Fibroblast of lung (primary cell): ENCODE measurements at regions not wholly inside any gene's neighbourhood (a gene's known extent, or its start where the extent isn't known, plus 50 kb on each side); places are given as distances from the start of the nearest gene placed in this dataset.

Experiments
- DNase-seq, 2 donors: peaks; one replicate each; pipeline versions ENCODE4 v3.0.0 to v3.0.0-alpha.2; 2010; ENCODE audit warnings: low read depth in 2 of 2
- H2AFZ ChIP-seq: 2 replicates; pipeline ENCODE4 v1.5.1; 2012; ENCODE audit warnings: low read length, control low read depth, inconsistent platforms
- H3K27ac ChIP-seq: 2 replicates; pipeline ENCODE4 v1.5.1; 2011; ENCODE audit warnings: low read length, control low read depth; ENCODE audit not compliant: insufficient read depth
- H3K27me3 ChIP-seq: 2 replicates; pipeline ENCODE4 v1.5.1; 2011; ENCODE audit warnings: mild to moderate bottlenecking, low read length; ENCODE audit not compliant: control insufficient read depth, insufficient read depth
- H3K36me3 ChIP-seq: 2 replicates; pipeline ENCODE4 v1.5.1; 2011; ENCODE audit warnings: low read length; ENCODE audit not compliant: control insufficient read depth, insufficient read depth
- H3K4me1 ChIP-seq: 2 replicates; pipeline ENCODE4 v1.5.1; 2011; ENCODE audit warnings: low read length; ENCODE audit not compliant: control insufficient read depth, insufficient read depth; ENCODE audit errors: extremely low read depth
- H3K4me2 ChIP-seq: 2 replicates; pipeline ENCODE4 v1.5.1; 2011; ENCODE audit warnings: low read length, control low read depth; ENCODE audit not compliant: insufficient read depth; ENCODE audit errors: extremely low read depth
- H3K4me3 ChIP-seq, 4 experiments: fragments of 200-600 bp in 1 of 4; sonication (generic) in 1 of 4; replicated peaks in 1 of 4; 2 replicates each; pipeline ENCODE4 v1.5.1; 2011 to 2016; ENCODE audit warnings: low read length in 4 of 4, low read depth in 3 of 4, mild to moderate bottlenecking in 3 of 4, control low read depth in 2 of 4, inconsistent platforms in 1 of 4, mixed read lengths in 1 of 4; ENCODE audit not compliant: insufficient read depth in 1 of 4; ENCODE audit errors: control extremely low read depth in 1 of 4
- H3K79me2 ChIP-seq: 2 replicates; pipeline ENCODE4 v1.5.1; 2012; ENCODE audit warnings: mild to moderate bottlenecking, low read length, inconsistent platforms; ENCODE audit not compliant: control insufficient read depth, insufficient read depth
- H3K9ac ChIP-seq: 2 replicates; pipeline ENCODE4 v1.5.1; 2011; ENCODE audit warnings: mild to moderate bottlenecking, low read length, control low read depth; ENCODE audit not compliant: insufficient read depth
- H3K9me3 ChIP-seq: 2 replicates; pipeline ENCODE4 v1.5.1; 2012; ENCODE audit warnings: low read depth, low read length; ENCODE audit not compliant: control insufficient read depth, insufficient read depth
- H4K20me1 ChIP-seq: 2 replicates; pipeline ENCODE4 v1.5.1; 2011; ENCODE audit warnings: low read length; ENCODE audit not compliant: control insufficient read depth, insufficient read depth; ENCODE audit errors: extremely low read depth
- EZH2 ChIP-seq: IDR thresholded peaks from 2 replicates; pipeline ENCODE4 v1.5.1; 2012; ENCODE audit warnings: low read length, control low read depth, mild to moderate bottlenecking; ENCODE audit errors: missing control alignments
- TF ChIP-seq, protein P1 (sequence below), 2 donors: IDR thresholded peaks in 1 of 2; conservative IDR thresholded peaks in 1 of 2; 1 replicate in 1 of 2; 2 replicates in 1 of 2; pipeline ENCODE4 v1.5.1; 2011 to 2012; ENCODE audit warnings: low read length in 2 of 2, control low read depth in 1 of 2, inconsistent platforms in 1 of 2, low read depth in 1 of 2, mild to moderate bottlenecking in 1 of 2

DNA sequence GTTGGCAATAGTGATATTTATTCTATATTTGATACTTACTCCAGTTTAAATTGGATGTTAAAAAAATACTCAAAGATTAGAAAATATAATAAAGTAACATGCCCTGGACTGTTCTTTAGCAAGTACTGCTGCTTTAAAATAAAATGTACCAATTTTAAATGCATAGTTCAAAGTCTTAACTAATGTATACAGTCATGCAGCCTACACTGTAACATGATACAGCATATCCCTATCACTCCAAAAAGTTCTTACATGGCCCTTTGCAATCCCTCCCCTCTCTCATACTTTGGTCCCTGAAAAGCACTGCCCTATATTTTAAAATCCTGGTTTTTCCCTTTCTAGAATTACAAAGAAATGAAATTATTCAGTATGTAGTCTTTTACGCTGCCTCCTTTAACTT lies 726.6 kb downstream of the LTN1 start:
- no peaks in the 10 kb centered on the region for H4K20me1 ChIP-seq
- H3K36me3 ChIP-seq = no peaks in the 10 kb centered on the region
- no peaks in the 10 kb centered on the region for H3K4me1 ChIP-seq
- TF ChIP-seq, protein P1, sequence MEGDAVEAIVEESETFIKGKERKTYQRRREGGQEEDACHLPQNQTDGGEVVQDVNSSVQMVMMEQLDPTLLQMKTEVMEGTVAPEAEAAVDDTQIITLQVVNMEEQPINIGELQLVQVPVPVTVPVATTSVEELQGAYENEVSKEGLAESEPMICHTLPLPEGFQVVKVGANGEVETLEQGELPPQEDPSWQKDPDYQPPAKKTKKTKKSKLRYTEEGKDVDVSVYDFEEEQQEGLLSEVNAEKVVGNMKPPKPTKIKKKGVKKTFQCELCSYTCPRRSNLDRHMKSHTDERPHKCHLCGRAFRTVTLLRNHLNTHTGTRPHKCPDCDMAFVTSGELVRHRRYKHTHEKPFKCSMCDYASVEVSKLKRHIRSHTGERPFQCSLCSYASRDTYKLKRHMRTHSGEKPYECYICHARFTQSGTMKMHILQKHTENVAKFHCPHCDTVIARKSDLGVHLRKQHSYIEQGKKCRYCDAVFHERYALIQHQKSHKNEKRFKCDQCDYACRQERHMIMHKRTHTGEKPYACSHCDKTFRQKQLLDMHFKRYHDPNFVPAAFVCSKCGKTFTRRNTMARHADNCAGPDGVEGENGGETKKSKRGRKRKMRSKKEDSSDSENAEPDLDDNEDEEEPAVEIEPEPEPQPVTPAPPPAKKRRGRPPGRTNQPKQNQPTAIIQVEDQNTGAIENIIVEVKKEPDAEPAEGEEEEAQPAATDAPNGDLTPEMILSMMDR (conservative IDR thresholded peaks at IDR 0.05 in 1 of 2, IDR thresholded peaks at IDR 0.05 in 1 of 2; ENCODE audit: low read depth in 1 of 2, low read length in 2 of 2) = no peak
- TF ChIP-seq EZH2 = no peak
- no peak overlapping the region for H3K9ac ChIP-seq
- no peak overlapping the region for H3K4me2 ChIP-seq
- H3K9me3 ChIP-seq = no peaks in the 10 kb centered on the region
- no peaks in the 10 kb centered on the region for H3K27me3 ChIP-seq
- H3K4me3 ChIP-seq = no peak overlapping the region
- no peak overlapping the region for H3K27ac ChIP-seq
- peak in 1 of 2 donors; percentile 42 for DNase-seq
- H2AFZ ChIP-seq = no peak overlapping the region
- H3K79me2 ChIP-seq = no peaks in the 10 kb centered on the region

DNA sequence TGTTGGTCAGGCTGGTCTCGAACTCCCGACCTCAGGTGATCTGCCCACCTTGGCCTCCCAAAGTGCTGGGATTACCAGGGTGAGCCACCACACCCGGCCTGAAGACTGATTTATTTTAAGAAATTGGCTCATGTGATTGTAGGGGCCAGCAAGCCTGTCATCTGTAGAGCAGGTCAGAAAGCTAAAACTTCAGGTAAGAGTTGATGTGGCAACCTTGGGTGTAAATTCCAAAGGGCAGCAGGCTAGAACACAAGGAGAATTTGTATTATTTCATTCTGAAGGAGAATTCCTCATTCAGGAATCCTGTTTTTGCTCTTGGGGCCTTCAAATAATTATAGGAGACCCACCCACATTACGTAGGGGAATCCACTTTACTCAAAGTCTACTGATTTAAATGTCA lies 728.7 kb downstream of the LTN1 start:
- TF ChIP-seq EZH2 = no peak
- TF ChIP-seq, protein P1 (conservative IDR thresholded peaks at IDR 0.05 in 1 of 2, IDR thresholded peaks at IDR 0.05 in 1 of 2; ENCODE audit: low read depth in 1 of 2, low read length in 2 of 2) = no peak
- no peaks in the 10 kb centered on the region for H3K36me3 ChIP-seq
- no peaks in the 10 kb centered on the region for H3K9me3 ChIP-seq

DNA sequence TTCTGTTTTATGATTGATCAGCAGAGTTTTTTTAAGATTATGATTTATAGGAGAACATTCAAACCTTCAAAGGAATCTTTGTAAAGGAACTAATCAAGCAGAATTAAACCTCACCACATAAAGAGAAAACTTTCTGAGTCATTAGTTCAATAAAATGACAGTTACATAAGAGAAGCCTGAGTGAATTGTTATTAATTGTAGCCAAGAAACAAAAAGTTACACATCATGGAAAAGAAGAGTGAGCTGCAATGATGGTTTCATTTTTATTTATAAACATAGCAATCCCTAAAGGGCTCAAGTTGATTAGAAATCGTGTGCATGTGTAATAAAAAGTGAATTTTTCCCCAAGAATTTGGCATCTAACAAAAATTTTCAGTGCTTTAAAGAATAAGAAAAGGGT lies 731.4 kb downstream of the LTN1 start:
- peak in 1 of 2 donors; percentile 11 for DNase-seq
- H3K4me2 ChIP-seq = no peak overlapping the region

More for the DNA sequence above, 728.7 kb downstream of the LTN1 start:
- no peaks in the 10 kb centered on the region for H3K27me3 ChIP-seq
- H3K4me2 ChIP-seq = no peak overlapping the region
- H3K4me1 ChIP-seq = no peaks in the 10 kb centered on the region
- no peak overlapping the region for H3K9ac ChIP-seq
- no peaks in the 10 kb centered on the region for H3K79me2 ChIP-seq
- no peak overlapping the region for H3K27ac ChIP-seq
- DNase-seq = no peak
- no peak overlapping the region for H3K4me3 ChIP-seq
- no peak overlapping the region for H2AFZ ChIP-seq
- no peaks in the 10 kb centered on the region for H4K20me1 ChIP-seq

More for the DNA sequence above, 731.4 kb downstream of the LTN1 start:
- no peak for TF ChIP-seq EZH2
- TF ChIP-seq, protein P1 (conservative IDR thresholded peaks at IDR 0.05 in 1 of 2, IDR thresholded peaks at IDR 0.05 in 1 of 2; ENCODE audit: low read depth in 1 of 2, low read length in 2 of 2) = no peak
- H3K9me3 ChIP-seq = no peaks in the 10 kb centered on the region
- H3K27me3 ChIP-seq = no peaks in the 10 kb centered on the region
- no peak overlapping the region for H3K4me3 ChIP-seq
- H4K20me1 ChIP-seq = no peaks in the 10 kb centered on the region
- no peak overlapping the region for H3K27ac ChIP-seq
- peaks cover 2% of the 10 kb centered on the region for H3K4me1 ChIP-seq
- H3K79me2 ChIP-seq = no peaks in the 10 kb centered on the region
- no peak overlapping the region for H2AFZ ChIP-seq
- H3K36me3 ChIP-seq = no peaks in the 10 kb centered on the region
- H3K9ac ChIP-seq = no peak overlapping the region
